A549 (cell line): ENCODE measurements at regions not wholly inside any gene's neighbourhood (a gene's known extent, or its start where the extent isn't known, plus 50 kb on each side); places are given as distances from the start of the nearest gene placed in this dataset.

Experiments
- ATAC-seq, 2 experiments: fragments of 200-7000 bp in 1 of 2; fragments of >200 bp in 1 of 2; cut with Nextera tagmentation in 1 of 2; cut with Tn5 transposase in 1 of 2; 3 replicates each; pipeline versions ENCODE4 v1.8.0 to v1.9.1; 2018 to 2020; ENCODE audit warnings: mild to moderate bottlenecking in 1 of 2, moderate library complexity in 1 of 2
- CTCF ChIA-PET: fragments of 300-600 bp; sonication (Branson Sonifier 250); formaldehyde crosslinking; extraction: SDS; loops from one replicate; lab custom pipeline; 2021; ENCODE audit warnings: antibody characterized with exemption, inconsistent platforms; lab: Yijun Ruan, JAX
- POLR2A ChIA-PET: fragments of 350-600 bp; formaldehyde crosslinking; extraction: SDS; loops from one replicate; lab custom pipeline; 2021; ENCODE audit warnings: antibody characterized with exemption, inconsistent platforms; lab: Yijun Ruan, JAX
- DNase-seq, 2 experiments: peaks; one replicate each; pipeline versions ENCODE4 v3.0.0 to v3.0.0-alpha.2; 2011 to 2016; ENCODE audit warnings: low read depth in 1 of 2, low spot score in 1 of 2
- FAIRE-seq: peaks from 2 replicates; lab custom pipeline; 2011; peaks lifted over from hg19 to GRCh38; lab: Jason Lieb, UNC
- H3K27ac ChIP-seq, 2 experiments: fragments of >200 bp; sonication (Bioruptor Twin); formaldehyde crosslinking; 3 replicates each; pipeline ENCODE4 v1.5.1; 2016 to 2017
- H3K4me1 ChIP-seq: fragments of >200 bp; sonication (Bioruptor Twin); formaldehyde crosslinking; 3 replicates; pipeline ENCODE4 v1.6.1; 2016
- H3K4me2 ChIP-seq: fragments of >200 bp; sonication (Bioruptor Twin); formaldehyde crosslinking; 3 replicates; pipeline ENCODE4 v1.6.1; 2016
- H3K4me3 ChIP-seq: fragments of >200 bp; sonication (Bioruptor Twin); formaldehyde crosslinking; 3 replicates; pipeline ENCODE4 v1.5.1; 2016
- H3K9me3 ChIP-seq: fragments of >200 bp; sonication (Bioruptor Twin); formaldehyde crosslinking; 3 replicates; pipeline ENCODE4 v1.6.1; 2016
- CBX2 ChIP-seq: fragments of 200-600 bp; sonication (generic); IDR thresholded peaks from 2 replicates; pipeline ENCODE4 v1.6.1; 2016; ENCODE audit warnings: low read depth, mild to moderate bottlenecking, borderline replicate concordance
- CBX8 ChIP-seq: fragments of 200-600 bp; sonication (generic); IDR thresholded peaks from 2 replicates; pipeline ENCODE4 v1.6.1; 2016
- CHD2 ChIP-seq: fragments of 150-350 bp; IDR thresholded peaks from 2 replicates; pipeline ENCODE4 v1.6.1; 2014; ENCODE audit warnings: low read length; ENCODE audit not compliant: partially characterized antibody
- CHD4 ChIP-seq: fragments of 200-600 bp; sonication (generic); IDR thresholded peaks from 2 replicates; pipeline ENCODE4 v1.6.1; 2016; ENCODE audit warnings: antibody characterized with exemption, mild to moderate bottlenecking, borderline replicate concordance
- E2F6 ChIP-seq: IDR thresholded peaks from 2 replicates; pipeline ENCODE4 v1.6.1; 2012; ENCODE audit warnings: low read depth, borderline replicate concordance
- EHF ChIP-seq: fragments of 250-450 bp; sonication (Bioruptor Pico); IDR thresholded peaks from 2 replicates; pipeline ENCODE4 v1.5.0; 2020; ENCODE audit warnings: mild to moderate bottlenecking
- EHMT2 ChIP-seq: fragments of 200-600 bp; sonication (generic); IDR thresholded peaks from 2 replicates; pipeline ENCODE4 v1.6.1; 2016; ENCODE audit warnings: antibody characterized with exemption, low read depth, mild to moderate bottlenecking, moderate library complexity
- ESRRA ChIP-seq: fragments of 150-350 bp; IDR thresholded peaks from 2 replicates; pipeline ENCODE4 v1.6.1; 2014; ENCODE audit warnings: mild to moderate bottlenecking, low read length, borderline replicate concordance
- FOSB ChIP-seq: fragments of 250-450 bp; sonication (Bioruptor Pico); IDR thresholded peaks from 2 replicates; pipeline ENCODE4 v1.5.0; 2020; ENCODE audit warnings: mild to moderate bottlenecking, moderate library complexity
- GATA3 ChIP-seq: IDR thresholded peaks from 2 replicates; pipeline ENCODE4 v1.6.1; 2012; ENCODE audit warnings: borderline replicate concordance
- HEYL ChIP-seq: fragments of 250-450 bp; sonication (Bioruptor Pico); IDR thresholded peaks from 2 replicates; pipeline ENCODE4 v1.8.0; 2021; ENCODE audit warnings: mild to moderate bottlenecking, moderate library complexity
- HMGXB4 ChIP-seq: fragments of 250-450 bp; sonication (Bioruptor Pico); IDR thresholded peaks from 2 replicates; pipeline ENCODE4 v1.5.0; 2021; ENCODE audit warnings: mild to moderate bottlenecking, moderate library complexity, borderline replicate concordance
- HOXB13 ChIP-seq: fragments of 250-450 bp; sonication (Bioruptor Pico); IDR thresholded peaks from 2 replicates; pipeline ENCODE4 v1.5.0; 2020; ENCODE audit warnings: low read depth, mild to moderate bottlenecking, moderate library complexity
- JUNB ChIP-seq: fragments of >200 bp; sonication (Bioruptor Twin); formaldehyde crosslinking; IDR thresholded peaks from 2 replicates; pipeline ENCODE4 v1.6.1; 2016
- KDM1A ChIP-seq: fragments of 200-600 bp; sonication (generic); IDR thresholded peaks from 2 replicates; pipeline ENCODE4 v1.6.1; 2016; ENCODE audit warnings: low read depth, mild to moderate bottlenecking
- MAZ ChIP-seq: fragments of 150-350 bp; IDR thresholded peaks from 2 replicates; pipeline ENCODE4 v1.6.1; 2014; ENCODE audit warnings: antibody characterized with exemption, low read depth, low read length, borderline replicate concordance
- PBX3 ChIP-seq: IDR thresholded peaks from 2 replicates; pipeline ENCODE4 v1.6.1; 2012
- POLR2AphosphoS2 ChIP-seq: conservative IDR thresholded peaks from 2 replicates; pipeline ENCODE4 v1.6.1; 2012; ENCODE audit warnings: low read length, improper control_type of control experiment, inconsistent platforms
- RARB ChIP-seq: fragments of 250-450 bp; sonication (Bioruptor Pico); IDR thresholded peaks from 2 replicates; pipeline ENCODE4 v1.8.0; 2021; ENCODE audit warnings: mild to moderate bottlenecking, moderate library complexity
- RCOR1 ChIP-seq: fragments of 150-350 bp; IDR thresholded peaks from 2 replicates; pipeline ENCODE4 v1.6.1; 2014; ENCODE audit warnings: antibody characterized with exemption, low read length, low read depth
- SMC3 ChIP-seq: fragments of >200 bp; sonication (Bioruptor Twin); formaldehyde crosslinking; IDR thresholded peaks from 3 replicates; pipeline ENCODE4 v1.6.1; 2018; ENCODE audit warnings: inconsistent platforms
- SREBF2 ChIP-seq: fragments of 450-650 bp; IDR thresholded peaks from 2 replicates; pipeline ENCODE4 v1.6.1; 2014; ENCODE audit warnings: mild to moderate bottlenecking, moderate library complexity
- ZFP36 ChIP-seq: fragments of 450-650 bp; IDR thresholded peaks from 2 replicates; pipeline ENCODE4 v1.6.1; 2014; ENCODE audit warnings: borderline replicate concordance; ENCODE audit not compliant: partially characterized antibody
- ZNF302 ChIP-seq: fragments of 250-450 bp; sonication (Bioruptor Pico); IDR thresholded peaks from 2 replicates; pipeline ENCODE4 v1.9.0; 2021; ENCODE audit warnings: inconsistent platforms, mild to moderate bottlenecking, moderate library complexity
- WGBS: methylation state at CpG from one replicate; pipeline ENCODE4 v1.1.6; 2017; ENCODE audit errors: missing lambda C conversion rate; 5-methylcytosine and 5-hydroxymethylcytosine counted together
- TF ChIP-seq, protein P1 (sequence below): fragments of 150-350 bp; IDR thresholded peaks from 2 replicates; pipeline ENCODE4 v1.6.1; 2014; ENCODE audit warnings: low read depth, mild to moderate bottlenecking, low read length
- TF ChIP-seq, protein P2 (sequence below): IDR thresholded peaks from 2 replicates; pipeline ENCODE4 v1.6.1; 2012

GRCh38 chr1:79848316-79848715 lies 841.8 kb upstream of the ADGRL4 start:
- DNase-seq (no peak), ATAC-seq (no peak), FAIRE-seq (no peak)
- Histone ChIP-seq H3K9me3 (no peaks in the 10 kb centered on the region), H3K27ac (no peak overlapping the region), H3K4me3 (no peak overlapping the region), H3K4me1 (no peaks in the 10 kb centered on the region), H3K4me2 (no peak overlapping the region)
- ChIA-PET POLR2A (no interaction called here), CTCF (no interaction called here)
- TF ChIP-seq ESRRA: no peak

DNA sequence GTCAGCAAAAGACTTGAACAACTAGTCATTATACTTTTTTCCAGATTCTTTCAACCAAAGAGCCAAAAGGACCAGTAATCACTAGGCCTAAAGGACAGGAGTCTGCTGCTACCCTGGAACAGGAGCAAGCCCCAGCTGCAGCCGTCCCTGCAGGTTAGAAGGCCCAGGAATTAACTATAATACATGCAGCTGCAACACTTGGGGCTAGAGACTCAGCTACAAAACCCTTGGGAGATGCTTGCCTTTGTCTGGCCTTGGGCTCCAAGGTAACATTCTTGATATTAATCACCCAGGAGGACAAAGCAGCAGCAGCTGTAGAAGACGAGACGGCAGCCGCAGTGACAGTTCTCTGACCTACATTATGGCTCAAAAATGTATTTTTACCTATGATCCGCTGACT lies 841.2 kb upstream of the ADGRL4 start:
- ChIA-PET POLR2A (no interaction called here), CTCF (no interaction called here)
- FAIRE-seq (no peak), DNase-seq (no peak), ATAC-seq (no peak)
- H3K4me3 ChIP-seq: no peak overlapping the region
- TF ChIP-seq HMGXB4: no peak
- TF ChIP-seq ZFP36: no peak
- TF ChIP-seq RCOR1: no peak
- no peak for TF ChIP-seq POLR2AphosphoS2
- TF ChIP-seq CBX2: no peak
- TF ChIP-seq, protein P1, sequence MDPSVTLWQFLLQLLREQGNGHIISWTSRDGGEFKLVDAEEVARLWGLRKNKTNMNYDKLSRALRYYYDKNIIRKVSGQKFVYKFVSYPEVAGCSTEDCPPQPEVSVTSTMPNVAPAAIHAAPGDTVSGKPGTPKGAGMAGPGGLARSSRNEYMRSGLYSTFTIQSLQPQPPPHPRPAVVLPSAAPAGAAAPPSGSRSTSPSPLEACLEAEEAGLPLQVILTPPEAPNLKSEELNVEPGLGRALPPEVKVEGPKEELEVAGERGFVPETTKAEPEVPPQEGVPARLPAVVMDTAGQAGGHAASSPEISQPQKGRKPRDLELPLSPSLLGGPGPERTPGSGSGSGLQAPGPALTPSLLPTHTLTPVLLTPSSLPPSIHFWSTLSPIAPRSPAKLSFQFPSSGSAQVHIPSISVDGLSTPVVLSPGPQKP: no peak
- TF ChIP-seq PBX3: no peak
- no peaks in the 10 kb centered on the region for H3K9me3 ChIP-seq
- H3K27ac ChIP-seq: no peak overlapping the region
- H3K4me1 ChIP-seq: no peaks in the 10 kb centered on the region
- no peak overlapping the region for H3K4me2 ChIP-seq
- WGBS: 44% methylated on average over 5 of the region's 5 CpGs

GRCh38 chr1:79845936-79846335 lies 839.4 kb upstream of the ADGRL4 start:
- POLR2A ChIA-PET: no interaction called here
- Histone ChIP-seq H3K9me3 (no peaks in the 10 kb centered on the region), H3K4me3 (no peak overlapping the region), H3K27ac (no peak overlapping the region), H3K4me2 (no peak overlapping the region), H3K4me1 (no peaks in the 10 kb centered on the region)
- no peak for DNase-seq
- WGBS: 19% methylated on average over 1 of the region's 1 CpG
- CTCF ChIA-PET: no interaction called here
- FAIRE-seq: no peak
- ATAC-seq: no peak
- TF ChIP-seq KDM1A: no peak
- TF ChIP-seq SMC3: no peak
- TF ChIP-seq ZNF302 (CRISPR knock-in tag): no peak
- no peak for TF ChIP-seq E2F6
- no peak for TF ChIP-seq CHD4

DNA sequence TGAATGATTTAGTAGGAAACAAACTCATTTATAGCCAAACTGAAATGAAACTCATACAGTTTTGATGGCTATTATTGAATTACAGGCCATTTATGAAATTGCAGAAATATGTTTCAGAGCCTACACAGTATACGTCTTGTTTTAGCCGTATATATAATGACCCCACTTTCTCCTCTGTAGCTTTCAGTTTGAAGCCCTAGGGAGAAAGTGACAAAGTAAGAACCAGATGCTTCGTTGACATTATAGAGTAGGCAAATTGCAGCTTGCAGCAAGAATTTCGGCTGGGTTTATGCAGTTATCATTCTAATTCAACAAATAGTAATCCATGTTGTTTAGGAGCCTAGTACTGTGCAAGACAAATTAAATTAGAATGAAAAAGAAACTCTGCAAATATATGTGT lies 836.3 kb upstream of the ADGRL4 start:
- ChIA-PET CTCF (no interaction called here), POLR2A (no interaction called here)
- FAIRE-seq (no peak), ATAC-seq (no peak), DNase-seq (no peak)
- Histone ChIP-seq H3K4me2 (no peak overlapping the region), H3K27ac (no peak overlapping the region), H3K4me3 (no peak overlapping the region), H3K9me3 (no peaks in the 10 kb centered on the region), H3K4me1 (no peaks in the 10 kb centered on the region)
- WGBS: 50% methylated on average over 4 of the region's 4 CpGs
- TF ChIP-seq SREBF2: no peak
- TF ChIP-seq HEYL (CRISPR knock-in tag): no peak
- no peak for TF ChIP-seq ZFP36
- no peak for TF ChIP-seq HOXB13 (CRISPR knock-in tag)
- no peak for TF ChIP-seq EHF
- no peak for TF ChIP-seq GATA3
- no peak for TF ChIP-seq FOSB
- TF ChIP-seq, protein P2, sequence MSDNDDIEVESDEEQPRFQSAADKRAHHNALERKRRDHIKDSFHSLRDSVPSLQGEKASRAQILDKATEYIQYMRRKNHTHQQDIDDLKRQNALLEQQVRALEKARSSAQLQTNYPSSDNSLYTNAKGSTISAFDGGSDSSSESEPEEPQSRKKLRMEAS: no peak
- TF ChIP-seq RARB (CRISPR knock-in tag): no peak
- TF ChIP-seq, protein P1: no peak
- TF ChIP-seq CBX8: no peak
- no peak for TF ChIP-seq JUNB
- TF ChIP-seq EHMT2: no peak
- no peak for TF ChIP-seq CHD2
- TF ChIP-seq RCOR1: no peak
- no peak for TF ChIP-seq MAZ
- no peak for TF ChIP-seq CHD4
- TF ChIP-seq ESRRA: no peak
